ENCODE measurements at regions not wholly inside any gene's neighbourhood (a gene's known extent, or its start where the extent isn't known, plus 50 kb on each side); places are given as distances from the start of the nearest gene placed in this dataset.

- no peak overlapping the region for H3K27ac ChIP-seq
- no peak overlapping the region for H3K4me3 ChIP-seq
- ATAC-seq (no peak), DNase-seq (no peak)
- peaks cover 0 to 12% (median 0%) of the 10 kb centered on the region in 12 donors for H3K9me3 ChIP-seq
- no peaks in the 10 kb centered on the region for H3K4me1 ChIP-seq
- no peak for TF ChIP-seq CTCF (IDR thresholded peaks at IDR 0.05)
- TF ChIP-seq POLR2A (IDR thresholded peaks at IDR 0.05), result no peak
- intact Hi-C loops (cut with DNase I), result no loop called here
- no peaks in the 10 kb centered on the region for H3K36me3 ChIP-seq
- H3K27me3 ChIP-seq, result no peaks in the 10 kb centered on the region
- WGBS, 4 donors, result 71 to 76% (median 73%) methylated on average over 38 to 39 of the region's 39 CpGs
Measured at GRCh38 chr16:87140211-87141200, 176.7 kb downstream of the C16orf95 start.

- TF ChIP-seq POLR2A (IDR thresholded peaks at IDR 0.05) (no peak), CTCF (IDR thresholded peaks at IDR 0.05) (no peak)
- no peak overlapping the region for H3K27ac ChIP-seq
- no peak for ATAC-seq
- no peaks in the 10 kb centered on the region for H3K27me3 ChIP-seq
- DNase-seq, result no peak
- H3K4me1 ChIP-seq, result no peaks in the 10 kb centered on the region
- H3K36me3 ChIP-seq, result no peaks in the 10 kb centered on the region
- peaks cover 0 to 12% (median 0%) of the 10 kb centered on the region in 12 donors for H3K9me3 ChIP-seq
- no peak overlapping the region for H3K4me3 ChIP-seq
- WGBS, 4 donors, result 64 to 79% (median 76%) methylated on average over 5 of the region's 5 CpGs
- intact Hi-C loops (cut with DNase I), result no loop called here
Measured at GRCh38 chr16:87141402-87141801, 175.8 kb downstream of the C16orf95 start.

GRCh38 chr16:87143661-87144121 lies 173.5 kb downstream of the C16orf95 start:
- H3K4me1 ChIP-seq, result no peaks in the 10 kb centered on the region
- H3K27ac ChIP-seq, result no peak overlapping the region
- DNase-seq (no peak), ATAC-seq (peak in 1 of 4 donors; percentile 25)
- no peaks in the 10 kb centered on the region for H3K27me3 ChIP-seq
- H3K9me3 ChIP-seq, result peaks cover 0 to 7% (median 0%) of the 10 kb centered on the region in 12 donors
- H3K4me3 ChIP-seq, result no peak overlapping the region
- no peak for TF ChIP-seq POLR2A (IDR thresholded peaks at IDR 0.05)
- no peak for TF ChIP-seq CTCF (IDR thresholded peaks at IDR 0.05)
- intact Hi-C loops (cut with DNase I), result no loop called here
- no peaks in the 10 kb centered on the region for H3K36me3 ChIP-seq
- WGBS, 4 donors, result 84 to 88% (median 86%) methylated on average over 11 to 15 of the region's 15 CpGs

- intact Hi-C loops (cut with DNase I), result no loop called here
- Histone ChIP-seq H3K9me3 (peaks cover 0 to 8% (median 0%) of the 10 kb centered on the region in 12 donors), H3K27ac (no peak overlapping the region), H3K4me3 (no peak overlapping the region), H3K36me3 (no peaks in the 10 kb centered on the region), H3K4me1 (no peaks in the 10 kb centered on the region), H3K27me3 (no peaks in the 10 kb centered on the region)
- TF ChIP-seq CTCF (IDR thresholded peaks at IDR 0.05), result no peak
- WGBS, 4 donors, result 81 to 91% (median 86%) methylated on average over 11 of the region's 11 CpGs
- DNase-seq (no peak), ATAC-seq (no peak)
Measured at GRCh38 chr16:87144232-87144631, 173.0 kb downstream of the C16orf95 start.

Measured in heart left ventricle (tissue), 16 donors.